ENCODE measurements at regions not wholly inside any gene's neighbourhood (a gene's known extent, or its start where the extent isn't known, plus 50 kb on each side); places are given as distances from the start of the nearest gene placed in this dataset.

GRCh38 chr9:16075696-16076095 is 522.9 kb downstream of the CCDC171 start:
- 0% methylated on average over 1 of the region's 1 CpG for WGBS (ENCODE audit: insufficient coverage, low coverage, missing lambda C conversion rate)
- CTCF ChIA-PET (ENCODE audit: low intra/inter-chr PET ratio), result no interaction called here
- in situ Hi-C loops (cut with MboI), result no loop called here

More at GRCh38 chr9:16075696-16076095, 522.9 kb downstream of the CCDC171 start:
- FAIRE-seq (no peak), ATAC-seq (no peak), DNase-seq (ENCODE audit: extremely low read depth in 1 of 4, low spot score in 3 of 4) (no peak)
- no peak overlapping the region for H2AFZ ChIP-seq (ENCODE audit: low read depth, low read length)
- no peaks in the 10 kb centered on the region for H3K27me3 ChIP-seq (ENCODE audit: control insufficient read depth in 2 of 2, insufficient read depth in 2 of 2, low read length in 2 of 2)
- intact Hi-C loops (cut with micrococcal nuclease), result no loop called here
- H3K9me1 ChIP-seq (ENCODE audit: control insufficient read depth, insufficient read depth, low read length), result no peaks in the 10 kb centered on the region
- no peaks in the 10 kb centered on the region for H3K79me2 ChIP-seq (ENCODE audit: control insufficient read depth, insufficient read depth, low read length)
- BruUV-seq (replicated peaks), result no TSS peak
- no peaks in the 10 kb centered on the region for H3K4me1 ChIP-seq (replicated peaks in 1 of 2; ENCODE audit: control insufficient read depth in 2 of 2, insufficient read depth in 2 of 2, low read length in 2 of 2)
- no peaks in the 10 kb centered on the region for H4K20me1 ChIP-seq (replicated peaks; ENCODE audit: control insufficient read depth, insufficient read depth, low read length)
- H3K4me3 ChIP-seq, result no peak overlapping the region
- no peak for TF ChIP-seq CEBPZ (IDR thresholded peaks at IDR 0.05; ENCODE audit: borderline replicate concordance, low read depth, low read length)
- POLR2A ChIA-PET, result interaction anchor here (0.9 kb wide), 1 partner anchor 18 kb away, joined by 5 read pairs; no protein-coding TSS in a partner anchor
- no peaks in the 10 kb centered on the region for H3K36me3 ChIP-seq (ENCODE audit: control insufficient read depth, insufficient read depth, low read length)
- H3K9ac ChIP-seq (ENCODE audit: insufficient read depth in 1 of 2, low read depth in 2 of 2, low read length in 2 of 2), result no peak overlapping the region
- H3K27ac ChIP-seq (ENCODE audit: extremely low read depth, low read depth, low read length), result no peak overlapping the region
- no peak overlapping the region for H3K4me2 ChIP-seq (ENCODE audit: insufficient read depth, low read length)
- H3K9me3 ChIP-seq (replicated peaks; ENCODE audit: control insufficient read depth, insufficient read depth, low read depth, low read length), result no peaks in the 10 kb centered on the region

Measured in K562 (cell line).